NCI-H2029 (cell line): ENCODE measurements at regions not wholly inside any gene's neighbourhood (a gene's known extent, or its start where the extent isn't known, plus 50 kb on each side); places are given as distances from the start of the nearest gene placed in this dataset.

Experiments used
- DNase-seq: peaks from one replicate; lab custom pipeline; 2025; lab: John Stamatoyannopoulos, UW

GRCh38 chr3:106217745-106218144, 348.9 kb upstream of the CBLB start:
- DNase-seq: no peak

GRCh38 chr3:106227068-106227467, 358.3 kb upstream of the CBLB start:
- no peak for DNase-seq

GRCh38 chr3:106228271-106228670, 359.5 kb upstream of the CBLB start:
- DNase-seq: no peak

- no peak for DNase-seq
These were observed 360.9 kb upstream of the CBLB start for GRCh38 chr3:106229495-106230278.

DNA sequence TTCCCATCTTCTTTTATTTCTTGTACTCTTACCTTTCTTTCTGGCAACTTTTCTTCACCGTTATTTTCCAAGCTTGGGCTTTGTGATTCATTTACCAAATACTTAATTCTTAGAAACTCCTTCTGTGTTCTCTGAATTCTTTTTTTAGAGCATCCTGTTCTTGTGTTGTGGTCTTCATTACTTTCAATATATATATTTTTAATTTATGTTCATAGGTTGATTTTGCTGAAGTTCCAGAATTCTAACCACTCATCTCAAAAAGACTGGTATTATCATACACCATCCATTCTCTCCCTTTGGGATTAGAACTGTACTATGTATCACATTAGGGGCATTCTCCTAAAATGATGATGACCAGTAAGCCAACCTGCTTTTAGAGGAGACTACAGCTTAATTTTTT, 362.3 kb upstream of the CBLB start:
- no peak for DNase-seq

- DNase-seq: no peak
These were observed 364.1 kb upstream of the CBLB start for GRCh38 chr3:106232956-106233355.

DNA sequence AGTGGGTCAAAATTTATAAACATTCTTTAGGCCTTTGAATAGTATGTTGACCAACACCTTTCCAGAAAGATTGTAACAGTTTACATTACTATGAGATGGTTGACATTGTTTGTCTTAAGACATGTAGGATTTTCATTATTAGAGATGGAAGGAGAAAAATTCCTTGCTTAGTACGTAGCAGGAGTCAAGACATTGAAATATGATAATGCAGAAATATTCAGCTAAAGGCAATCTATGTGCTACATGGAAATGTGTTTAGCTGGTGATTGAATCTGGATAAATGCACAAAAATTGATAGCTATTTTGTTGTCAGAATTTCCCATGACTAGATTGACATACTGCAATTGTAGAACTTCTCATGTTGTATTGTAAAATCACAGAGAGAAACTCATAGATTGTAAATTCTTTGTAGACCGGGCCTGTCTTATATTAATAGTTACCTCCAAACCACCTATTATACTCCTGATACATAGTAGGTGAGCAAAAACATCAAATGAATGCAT, 370.4 kb upstream of the CBLB start:
- no peak for DNase-seq

GRCh38 chr3:106241593-106241992, 372.8 kb upstream of the CBLB start:
- no peak for DNase-seq

DNA sequence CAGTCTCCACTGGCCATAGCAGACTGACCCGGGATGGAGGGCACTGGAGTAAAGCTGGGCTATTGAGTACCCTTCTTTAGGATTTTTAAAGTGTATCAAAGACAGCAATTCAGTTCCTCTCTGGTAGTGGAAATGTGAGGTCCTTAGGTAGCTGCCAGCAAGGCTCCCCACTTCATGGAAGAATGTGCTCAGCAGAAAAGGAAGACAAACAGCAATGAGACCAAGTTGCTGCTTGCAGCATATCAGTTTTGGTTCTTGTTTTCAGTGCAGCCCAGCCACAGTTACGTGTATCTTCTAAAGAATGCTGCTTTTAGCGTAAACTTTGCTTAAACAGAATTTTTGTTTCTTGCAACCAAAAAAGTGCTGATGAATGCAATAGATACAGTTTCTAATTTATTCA, 374.0 kb upstream of the CBLB start:
- DNase-seq: no peak

GRCh38 chr3:106245400-106245799, 376.6 kb upstream of the CBLB start:
- DNase-seq: no peak

DNA sequence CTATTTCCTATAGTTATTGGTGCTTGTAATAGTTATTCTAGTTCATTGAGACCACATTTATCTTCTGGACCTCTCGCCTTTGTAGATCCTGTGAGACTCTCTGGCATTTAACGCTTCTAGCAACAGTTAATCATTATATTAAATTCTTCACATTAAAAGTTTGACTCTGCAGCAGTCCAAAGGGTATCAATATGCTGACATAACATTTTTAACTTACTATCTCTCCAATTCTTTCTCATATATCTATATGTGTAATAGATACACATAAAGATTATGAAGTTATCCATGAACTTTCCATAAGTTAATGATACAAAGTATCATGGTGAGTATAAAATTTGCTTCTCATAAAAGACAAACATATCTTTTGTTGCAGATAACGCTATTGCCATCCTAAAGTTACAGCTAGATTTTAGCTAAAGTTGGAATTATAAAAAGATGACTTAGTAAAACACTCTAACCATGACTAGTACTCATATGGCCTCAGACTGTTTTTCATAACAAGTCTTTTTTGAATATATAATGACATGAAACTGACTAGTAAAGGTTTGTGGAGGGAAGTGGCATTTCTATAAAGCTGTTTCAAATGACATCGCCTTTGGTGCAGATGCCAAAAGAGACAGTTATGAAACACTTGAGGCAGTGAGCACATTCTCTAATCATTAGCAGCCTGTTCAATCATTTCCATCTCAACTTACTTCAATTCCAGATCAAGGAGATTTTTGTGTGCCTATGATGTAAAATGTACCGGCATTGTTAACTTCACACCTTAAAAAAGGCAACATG, 379.3 kb upstream of the CBLB start:
- no peak for DNase-seq

GRCh38 chr3:106249159-106249558, 380.3 kb upstream of the CBLB start:
- DNase-seq: no peak

GRCh38 chr3:106249981-106250380, 381.2 kb upstream of the CBLB start:
- DNase-seq: no peak

GRCh38 chr3:106251160-106251892, 382.5 kb upstream of the CBLB start:
- DNase-seq: no peak

- DNase-seq: no peak
These were observed 387.0 kb upstream of the CBLB start for GRCh38 chr3:106255870-106256248.

DNA sequence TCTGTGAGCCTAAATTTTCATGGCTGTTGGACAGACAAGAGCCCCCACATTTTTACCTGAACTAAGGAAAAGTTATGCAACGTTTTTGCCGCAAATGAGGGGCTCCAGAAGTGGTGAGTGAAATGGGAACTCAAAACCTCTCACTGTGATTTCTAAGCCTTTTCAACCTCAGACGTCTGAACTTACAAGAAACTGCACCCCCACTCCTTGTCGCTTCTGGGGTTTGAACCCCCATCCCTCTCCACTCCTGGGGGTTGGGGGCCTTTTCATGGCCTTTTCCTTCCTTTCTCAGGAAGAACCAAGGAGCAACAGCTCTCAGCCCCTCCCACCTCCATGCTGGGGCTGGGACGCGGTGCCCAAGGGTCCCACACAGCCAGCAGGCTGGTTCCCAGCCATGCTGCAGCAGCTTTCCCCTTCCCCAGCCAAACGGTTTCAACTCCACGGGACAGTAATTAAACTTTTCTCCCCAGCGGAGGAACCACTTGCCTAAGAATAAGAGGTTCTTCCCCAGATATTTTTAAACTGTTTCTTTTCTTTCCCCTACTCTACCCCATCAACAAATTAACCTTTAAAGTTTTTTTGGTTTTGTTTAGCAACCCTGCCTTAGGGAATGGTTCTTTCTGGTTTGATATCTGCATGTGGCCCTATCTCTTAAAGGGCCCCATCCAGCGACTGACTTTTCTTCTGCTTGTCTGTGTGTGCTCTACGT, 387.6 kb upstream of the CBLB start:
- DNase-seq: no peak

DNA sequence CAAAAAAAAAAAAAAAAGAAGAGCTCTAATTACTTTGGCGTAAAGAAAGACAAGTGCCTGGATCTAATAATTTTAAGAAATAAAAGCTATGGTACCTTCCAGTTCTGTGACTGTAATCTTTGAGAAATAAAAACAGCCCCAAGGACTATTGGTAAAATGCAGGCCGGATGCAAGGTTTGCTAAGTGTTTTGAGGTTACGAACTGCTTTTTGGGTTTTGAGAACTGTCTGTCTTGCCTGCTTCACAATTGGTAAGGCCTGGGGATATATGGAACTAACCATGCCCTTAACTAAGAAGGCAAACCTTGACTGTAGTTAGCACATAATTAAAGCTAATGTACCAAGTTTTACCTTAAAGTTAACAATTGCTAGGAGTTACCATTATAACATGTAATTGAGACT, 388.4 kb upstream of the CBLB start:
- no peak for DNase-seq

DNA sequence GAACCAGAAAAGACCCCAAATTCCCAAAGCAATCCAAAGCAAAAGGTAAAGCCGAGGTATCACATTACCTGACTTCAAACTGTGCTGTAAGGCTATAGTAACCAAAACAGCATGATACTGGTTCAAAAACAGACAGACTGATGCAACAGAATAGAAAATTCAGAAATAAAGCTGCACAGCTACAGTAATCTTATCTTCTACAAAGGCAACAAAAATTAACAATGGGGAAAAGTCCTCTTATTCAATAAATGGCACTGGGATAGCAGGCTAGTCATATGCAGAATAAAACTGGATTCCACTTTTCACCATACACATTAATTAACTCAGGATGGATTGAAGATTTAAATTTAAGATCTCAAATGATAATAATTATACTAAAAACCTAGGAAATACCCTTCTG, 392.6 kb upstream of the CBLB start:
- DNase-seq: no peak

GRCh38 chr3:106261915-106262683, 393.3 kb upstream of the CBLB start:
- DNase-seq: no peak

GRCh38 chr3:106263011-106263410, 394.2 kb upstream of the CBLB start:
- DNase-seq: no peak

- DNase-seq: no peak
These were observed 394.7 kb upstream of the CBLB start for GRCh38 chr3:106263546-106263945.
